ENCODE measurements at regions not wholly inside any gene's neighbourhood (a gene's known extent, or its start where the extent isn't known, plus 50 kb on each side); places are given as distances from the start of the nearest gene placed in this dataset.

DNA sequence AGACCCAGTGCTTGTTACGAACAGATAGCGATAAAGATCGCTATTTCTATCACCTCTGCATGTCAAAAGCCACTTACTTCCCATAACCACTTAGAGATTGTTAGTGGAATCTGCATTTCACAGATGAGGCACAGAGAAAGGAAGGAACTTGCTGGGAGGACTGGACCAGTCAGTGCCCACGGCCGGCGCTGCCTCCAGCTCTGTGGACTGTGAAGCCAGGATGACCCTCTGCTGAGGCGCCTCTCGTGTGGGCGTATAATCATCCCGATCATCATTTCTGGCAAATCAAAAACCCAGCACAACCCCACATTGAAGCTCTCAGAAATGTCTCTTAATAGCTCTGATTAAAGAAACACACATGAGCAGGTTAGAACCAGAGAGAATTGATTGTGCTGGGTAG, 61.5 kb upstream of the ADRA2C start:
- TF ChIP-seq, protein P1, sequence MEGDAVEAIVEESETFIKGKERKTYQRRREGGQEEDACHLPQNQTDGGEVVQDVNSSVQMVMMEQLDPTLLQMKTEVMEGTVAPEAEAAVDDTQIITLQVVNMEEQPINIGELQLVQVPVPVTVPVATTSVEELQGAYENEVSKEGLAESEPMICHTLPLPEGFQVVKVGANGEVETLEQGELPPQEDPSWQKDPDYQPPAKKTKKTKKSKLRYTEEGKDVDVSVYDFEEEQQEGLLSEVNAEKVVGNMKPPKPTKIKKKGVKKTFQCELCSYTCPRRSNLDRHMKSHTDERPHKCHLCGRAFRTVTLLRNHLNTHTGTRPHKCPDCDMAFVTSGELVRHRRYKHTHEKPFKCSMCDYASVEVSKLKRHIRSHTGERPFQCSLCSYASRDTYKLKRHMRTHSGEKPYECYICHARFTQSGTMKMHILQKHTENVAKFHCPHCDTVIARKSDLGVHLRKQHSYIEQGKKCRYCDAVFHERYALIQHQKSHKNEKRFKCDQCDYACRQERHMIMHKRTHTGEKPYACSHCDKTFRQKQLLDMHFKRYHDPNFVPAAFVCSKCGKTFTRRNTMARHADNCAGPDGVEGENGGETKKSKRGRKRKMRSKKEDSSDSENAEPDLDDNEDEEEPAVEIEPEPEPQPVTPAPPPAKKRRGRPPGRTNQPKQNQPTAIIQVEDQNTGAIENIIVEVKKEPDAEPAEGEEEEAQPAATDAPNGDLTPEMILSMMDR (IDR thresholded peaks at IDR 0.05; ENCODE audit: insufficient read depth, low read length, poor library complexity, severe bottlenecking): no peak
- TF ChIP-seq EZH2phosphoT487 (conservative IDR thresholded peaks at IDR 0.05; ENCODE audit: low read length): no peak

All from SU-DHL-6 (cell line).